SH-SY5Y (cell line): ENCODE measurements at regions not wholly inside any gene's neighbourhood (a gene's known extent, or its start where the extent isn't known, plus 50 kb on each side); places are given as distances from the start of the nearest gene placed in this dataset.

Source experiments
- GATA2 ChIP-seq: IDR thresholded peaks from 2 replicates; pipeline ENCODE4 v1.6.1; 2011; ENCODE audit warnings: mild to moderate bottlenecking, low read depth, low read length
- GATA3 ChIP-seq: IDR thresholded peaks from 2 replicates; pipeline ENCODE4 v1.6.1; 2011; ENCODE audit warnings: low read depth, mild to moderate bottlenecking, low read length, moderate library complexity

DNA sequence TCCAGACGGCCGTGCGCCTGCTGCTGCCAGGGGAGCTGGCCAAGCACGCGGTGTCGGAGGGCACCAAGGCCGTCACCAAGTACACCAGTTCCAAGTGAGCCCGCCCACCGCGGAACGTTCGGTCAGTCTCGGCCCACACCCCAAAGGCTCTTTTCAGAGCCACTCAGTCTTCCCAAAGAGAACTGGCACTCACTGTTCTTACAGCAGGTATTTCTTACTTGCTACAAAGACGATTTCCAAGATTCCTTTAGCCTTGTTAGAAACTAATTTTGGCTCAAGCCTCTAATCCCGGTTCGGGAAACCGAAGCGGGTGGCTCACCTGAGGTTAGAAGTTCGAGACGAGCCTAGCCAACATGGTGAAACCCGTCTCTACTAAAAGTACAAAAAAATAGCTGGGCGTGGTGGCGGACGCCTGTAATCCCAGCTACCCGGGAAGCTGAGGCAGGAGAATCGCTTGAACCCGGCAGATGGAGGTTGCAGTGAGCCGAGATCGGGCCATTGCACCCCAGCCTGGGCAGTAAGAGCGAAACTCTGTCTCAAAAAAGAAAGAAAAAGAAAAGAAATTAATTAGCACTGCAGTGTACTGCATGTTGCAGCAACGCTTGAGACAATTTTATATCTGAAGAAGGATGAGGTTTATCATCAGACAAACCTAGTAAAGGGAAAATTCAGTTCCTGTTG is 73.1 kb downstream of the OR2B2 start:
- TF ChIP-seq GATA2, result no peak
- no peak for TF ChIP-seq GATA3
